IPS-NIHi7 (cell line): ENCODE measurements at regions not wholly inside any gene's neighbourhood (a gene's known extent, or its start where the extent isn't known, plus 50 kb on each side); places are given as distances from the start of the nearest gene placed in this dataset.

Experiments used
- DNase-seq: peaks from one replicate; pipeline ENCODE4 v3.0.0; 2012; ENCODE audit warnings: mixed read lengths; ENCODE audit errors: extremely low spot score

DNA sequence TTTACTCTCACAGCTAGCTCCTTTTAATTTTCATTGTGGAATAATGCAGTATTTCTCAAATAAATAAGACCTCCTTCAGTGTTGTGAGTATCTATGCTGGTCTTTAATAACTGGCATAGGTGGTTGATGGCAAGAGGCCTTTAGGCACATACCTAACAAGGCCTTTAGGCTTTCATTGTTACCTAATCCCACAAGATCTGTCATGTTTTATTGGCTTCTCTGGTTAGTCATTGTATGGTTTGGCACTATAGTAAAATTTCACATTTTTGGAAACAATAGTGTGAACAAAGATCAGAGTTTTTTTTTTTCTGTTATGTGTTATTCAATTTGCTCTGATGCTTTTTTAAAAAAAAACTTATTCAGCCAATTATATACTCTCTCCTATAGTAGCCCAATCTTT is 89.8 kb upstream of the NEUROD1 start:
- no peak for DNase-seq

DNA sequence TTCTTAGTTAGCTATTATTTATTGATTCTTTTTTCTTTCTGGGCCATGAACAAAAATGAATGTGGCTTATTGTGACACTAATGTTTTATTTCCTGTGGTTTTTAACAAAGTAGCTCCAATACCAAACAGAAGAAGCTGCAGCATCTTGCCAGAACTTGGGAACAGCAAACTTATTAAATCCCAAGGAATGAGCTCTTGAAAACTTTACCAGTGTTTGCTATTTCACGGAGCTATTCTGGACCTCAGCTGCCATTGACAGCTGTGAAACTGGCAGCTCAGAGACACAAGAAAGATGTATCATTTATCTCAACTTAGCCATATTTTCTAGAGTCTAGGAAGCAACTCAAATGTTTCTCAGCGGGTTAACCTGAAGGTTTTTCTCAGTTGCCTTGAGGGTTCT is 91.0 kb upstream of the NEUROD1 start:
- DNase-seq, result no peak

DNA sequence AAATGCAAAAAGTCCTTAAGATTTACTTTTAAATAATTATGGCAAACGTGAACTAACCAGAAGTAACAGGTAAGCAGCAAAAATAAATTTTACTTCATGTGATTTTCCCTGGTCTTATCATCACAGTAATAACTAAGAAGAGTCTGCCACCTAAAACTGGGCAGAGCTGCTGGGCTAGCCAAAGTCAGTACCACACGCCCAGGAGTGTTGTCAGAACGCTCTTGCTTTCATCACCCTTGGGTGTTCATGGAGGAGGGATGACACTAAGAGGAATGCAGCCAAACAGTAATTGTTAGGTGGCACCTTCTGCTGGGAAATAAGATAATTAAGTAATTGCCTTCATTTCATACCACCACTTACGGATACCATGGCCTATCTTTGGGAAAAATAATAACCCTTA is 92.0 kb upstream of the NEUROD1 start:
- no peak for DNase-seq

DNA sequence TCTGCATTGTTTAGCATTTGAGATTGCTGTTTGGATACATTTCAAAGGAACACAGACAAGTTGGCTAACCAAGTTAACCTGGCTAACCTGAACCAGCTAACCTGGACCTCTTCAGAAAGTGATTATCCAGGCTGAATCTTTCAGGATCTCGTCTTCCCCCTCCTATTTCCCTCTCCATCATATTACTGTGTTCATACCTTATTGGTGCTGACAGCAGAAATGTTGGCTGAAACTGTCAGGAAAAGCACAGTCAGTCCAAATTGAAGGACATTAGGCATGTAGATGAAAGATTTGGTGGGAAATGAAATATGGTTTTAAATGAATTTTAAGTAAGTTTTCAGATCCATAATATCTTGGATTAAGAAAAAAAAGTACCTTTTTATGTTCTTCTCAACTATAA is 92.5 kb upstream of the NEUROD1 start:
- DNase-seq, result no peak

DNA sequence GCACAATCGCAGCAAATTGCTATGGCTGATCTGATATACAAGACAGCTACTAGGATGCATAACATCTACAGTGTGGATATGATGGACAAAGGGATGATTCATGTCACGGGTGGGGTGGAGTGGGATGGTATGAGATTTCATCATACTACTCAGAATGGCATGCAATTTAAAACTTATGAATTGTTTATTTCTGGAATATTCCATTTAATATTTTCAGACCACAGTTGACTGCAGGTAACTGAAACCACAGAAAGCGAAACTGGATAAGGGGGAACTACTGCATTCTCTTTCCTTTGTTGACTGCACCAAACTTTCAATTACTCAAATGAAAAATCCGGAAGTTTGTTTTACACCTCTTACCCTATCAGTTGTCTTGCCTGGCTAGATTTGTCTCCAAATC is 94.4 kb upstream of the NEUROD1 start:
- DNase-seq, result no peak

DNA sequence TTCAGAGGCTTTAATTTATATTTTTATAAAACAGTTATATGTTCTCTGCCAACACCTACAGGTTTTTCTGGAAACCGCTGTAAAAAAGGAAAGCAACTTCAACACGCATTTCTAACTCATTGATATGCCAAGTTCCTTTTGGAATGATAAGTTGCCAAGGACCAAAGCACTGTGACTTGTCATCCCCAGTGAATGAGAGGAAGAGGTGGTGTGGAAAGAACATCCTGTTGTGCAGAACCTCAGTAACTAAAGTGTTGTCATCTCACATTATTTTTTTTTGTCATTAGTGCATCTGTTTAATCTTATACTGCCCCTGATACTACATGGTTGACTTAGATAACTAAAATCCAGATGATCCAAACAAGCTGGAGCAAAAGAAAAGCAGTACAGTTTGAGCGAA is 96.0 kb upstream of the NEUROD1 start:
- no peak for DNase-seq

DNA sequence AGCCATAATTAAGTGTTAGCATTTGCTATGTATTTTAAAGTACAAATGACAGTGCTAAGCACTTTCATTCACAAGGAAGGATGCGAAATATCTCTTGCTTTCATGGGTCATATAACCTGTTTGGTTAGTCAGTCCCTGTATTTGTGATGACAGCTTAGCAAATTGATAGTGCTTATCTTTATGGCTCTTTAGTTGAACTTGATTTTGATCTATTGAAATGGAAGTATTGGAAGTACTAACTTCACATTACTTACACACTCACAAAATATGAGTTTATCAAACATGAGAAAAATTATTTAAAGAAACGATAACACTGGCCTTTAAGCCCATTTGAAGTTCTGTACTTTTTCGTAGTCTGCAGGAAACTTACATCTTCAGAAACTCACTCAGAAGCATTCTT is 97.4 kb upstream of the NEUROD1 start:
- no peak for DNase-seq

DNA sequence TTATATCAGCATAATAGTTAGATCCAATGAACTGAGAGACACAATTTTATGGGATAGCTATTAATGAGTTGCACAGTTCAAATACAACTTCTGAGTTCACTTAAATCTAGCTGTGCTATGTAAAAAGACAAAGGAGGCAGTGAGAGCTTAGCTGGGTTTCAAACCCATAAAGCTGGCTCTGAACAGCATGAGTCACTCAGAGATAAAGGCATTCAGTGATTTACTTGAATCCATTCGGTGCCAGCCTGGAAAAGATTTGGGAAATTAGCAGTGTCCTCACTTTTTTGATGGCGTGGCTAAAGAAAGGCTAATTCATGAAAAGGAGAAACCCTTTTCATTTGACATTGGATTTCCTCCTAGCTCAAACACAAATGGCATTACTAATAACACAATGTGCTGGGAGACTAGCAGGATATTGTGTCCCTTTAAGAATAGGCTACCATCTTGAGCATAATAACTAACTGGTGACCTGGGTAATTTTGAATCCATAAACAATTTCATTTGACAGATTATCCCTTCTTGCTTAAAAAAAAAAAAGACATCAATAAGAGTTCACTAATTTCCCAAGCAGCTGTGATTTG is 98.4 kb upstream of the NEUROD1 start:
- DNase-seq, result no peak

DNA sequence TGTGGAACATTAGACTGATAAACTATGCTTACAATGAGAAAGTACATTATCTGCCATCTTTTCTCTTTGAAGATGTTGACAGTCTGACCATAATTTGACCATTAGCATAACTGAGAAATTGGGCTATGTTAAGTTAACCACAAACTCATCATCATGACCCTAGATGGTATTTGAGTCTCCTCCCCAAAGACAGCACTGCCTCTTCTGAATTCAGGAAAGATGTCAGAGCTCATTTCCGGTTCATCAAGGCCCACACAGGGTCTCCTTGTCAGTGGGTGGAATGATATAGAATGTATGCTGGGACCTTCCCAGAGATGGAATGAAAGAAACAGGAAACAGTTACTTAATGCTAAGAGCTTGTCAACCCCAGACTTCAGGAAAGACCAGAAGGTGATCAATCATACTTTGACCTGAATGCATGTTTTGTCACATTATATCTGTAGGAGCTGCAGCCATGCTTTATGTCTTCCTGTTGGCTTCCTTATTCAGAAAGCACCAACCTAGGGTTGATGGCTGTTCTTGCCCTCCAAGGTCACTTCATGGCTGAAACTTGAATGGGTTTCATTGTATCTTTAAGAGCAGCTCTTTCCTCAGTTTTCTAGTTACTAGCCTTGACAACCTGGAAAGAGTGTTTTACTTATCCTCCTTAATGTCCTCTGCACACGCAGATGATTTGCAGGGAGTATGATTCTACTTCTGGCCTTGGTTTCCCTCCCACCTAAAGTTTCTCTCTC is 99.1 kb upstream of the NEUROD1 start:
- no peak for DNase-seq

DNA sequence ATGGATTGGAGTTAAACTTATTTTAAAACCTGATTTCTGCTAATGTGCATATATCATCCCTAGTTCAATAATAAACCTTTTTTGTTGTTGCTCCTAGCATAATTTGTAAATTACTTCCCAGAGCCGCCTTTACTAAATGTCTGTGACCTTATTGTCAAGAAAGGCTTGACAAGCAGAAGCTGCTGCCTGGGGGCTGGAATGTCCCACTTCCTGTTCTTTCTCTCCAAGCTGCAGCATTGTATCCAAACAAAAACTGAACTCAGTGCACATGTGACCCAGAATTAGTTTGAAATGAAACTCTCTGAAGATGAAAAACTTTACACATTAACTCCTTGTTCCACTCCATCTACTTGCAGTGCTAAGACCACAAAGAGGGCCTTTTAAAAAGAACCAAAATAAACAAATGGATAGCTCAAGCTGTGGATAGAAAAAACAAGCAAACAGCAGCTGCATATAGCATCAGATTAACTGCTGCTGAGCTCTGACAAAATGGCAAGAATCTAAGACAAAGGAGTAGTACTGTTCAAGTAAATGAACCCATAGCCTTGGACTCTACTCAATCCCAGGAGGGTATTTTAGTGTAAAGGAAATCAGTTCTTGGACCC is 99.8 kb upstream of the NEUROD1 start:
- DNase-seq, result no peak

DNA sequence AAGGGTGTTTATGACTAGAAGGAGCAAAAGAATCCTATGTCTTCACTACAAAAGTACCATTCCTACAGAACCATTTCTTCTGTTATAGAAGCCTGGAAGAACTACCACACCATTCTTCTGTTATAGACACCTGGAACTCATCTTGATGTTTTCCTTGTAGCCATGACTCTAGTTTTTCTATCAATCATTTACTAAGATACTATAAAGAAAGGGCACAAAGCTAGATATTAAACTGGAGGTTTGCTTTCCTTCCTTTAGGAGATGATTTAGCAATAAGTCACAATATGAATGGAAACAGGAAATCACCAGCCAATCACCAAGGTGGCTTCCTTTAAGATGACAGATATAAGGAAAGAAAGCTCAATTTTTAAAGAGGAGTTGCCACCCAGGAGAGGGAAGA is 100.3 kb upstream of the NEUROD1 start:
- DNase-seq, result no peak

DNA sequence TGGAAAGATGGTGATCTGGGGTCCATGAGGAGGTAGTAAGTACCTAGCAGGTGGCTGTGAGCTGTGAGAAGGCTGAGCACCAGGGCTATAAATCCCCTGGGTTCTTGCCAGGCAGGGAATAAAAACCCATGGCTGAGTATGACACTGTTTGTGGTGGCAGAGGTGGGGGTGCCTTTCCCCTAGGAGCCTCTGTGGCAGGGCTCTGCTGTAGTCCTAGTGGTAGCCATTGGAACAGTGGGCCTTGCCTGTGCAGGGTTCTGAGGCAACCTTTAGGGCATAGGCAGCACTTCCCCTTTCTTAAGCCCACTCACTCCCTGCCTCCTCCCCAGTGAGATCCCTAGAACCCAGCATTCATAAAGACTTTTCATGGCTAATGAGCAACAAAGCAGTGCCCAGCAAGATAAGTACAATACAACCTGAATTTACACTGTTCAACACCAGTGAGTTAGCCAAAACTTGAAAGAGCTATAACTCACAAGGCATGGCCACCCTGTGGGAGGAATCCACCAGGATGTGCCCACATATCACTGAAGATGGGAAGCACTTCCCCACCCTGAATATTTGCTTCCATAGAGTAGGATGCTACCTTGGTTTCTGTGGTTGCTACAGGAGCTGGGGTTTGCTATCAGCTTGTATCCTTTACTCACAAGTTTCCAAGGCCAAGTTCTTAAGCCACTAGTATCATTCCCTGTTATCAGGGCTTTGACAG is 100.9 kb upstream of the NEUROD1 start:
- no peak for DNase-seq

DNA sequence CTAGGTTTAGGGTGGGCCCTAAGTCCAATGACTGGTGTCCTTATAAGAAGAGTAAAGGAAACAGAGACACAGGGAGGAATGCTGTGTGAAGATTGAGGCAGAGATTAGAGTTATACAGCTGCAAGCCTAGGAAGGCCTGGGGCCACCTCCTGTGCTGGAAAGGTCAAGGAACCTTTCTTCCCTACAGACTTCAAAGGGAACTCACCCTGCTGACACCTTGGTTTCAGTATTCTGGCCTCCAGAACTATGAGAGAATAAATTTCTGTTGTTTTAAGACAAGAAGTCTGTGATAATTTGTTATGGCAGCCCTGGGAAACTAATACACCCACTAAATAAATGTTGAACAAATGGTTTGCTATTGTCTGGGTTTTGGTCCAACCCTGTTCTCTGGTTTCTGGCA is 102.3 kb upstream of the NEUROD1 start:
- DNase-seq, result no peak

DNA sequence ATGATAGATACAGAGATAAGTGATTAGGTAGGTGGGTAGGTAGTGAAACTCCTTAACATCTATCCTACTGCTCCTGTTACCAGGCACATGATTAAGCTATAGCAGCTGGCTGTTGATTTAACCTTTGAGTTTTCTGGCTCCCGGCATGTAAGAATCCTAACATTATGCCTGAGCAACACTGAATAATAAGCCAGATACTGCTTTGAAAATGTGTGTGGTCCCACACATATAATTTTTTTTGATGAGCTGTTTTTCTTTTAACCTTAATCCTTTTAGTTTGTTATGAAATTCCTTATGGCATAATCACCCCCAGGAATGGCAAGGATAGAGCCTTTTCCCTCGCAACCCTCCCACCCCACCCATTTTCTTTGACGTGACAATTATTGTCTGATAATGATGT is 104.2 kb upstream of the NEUROD1 start:
- DNase-seq, result no peak

DNA sequence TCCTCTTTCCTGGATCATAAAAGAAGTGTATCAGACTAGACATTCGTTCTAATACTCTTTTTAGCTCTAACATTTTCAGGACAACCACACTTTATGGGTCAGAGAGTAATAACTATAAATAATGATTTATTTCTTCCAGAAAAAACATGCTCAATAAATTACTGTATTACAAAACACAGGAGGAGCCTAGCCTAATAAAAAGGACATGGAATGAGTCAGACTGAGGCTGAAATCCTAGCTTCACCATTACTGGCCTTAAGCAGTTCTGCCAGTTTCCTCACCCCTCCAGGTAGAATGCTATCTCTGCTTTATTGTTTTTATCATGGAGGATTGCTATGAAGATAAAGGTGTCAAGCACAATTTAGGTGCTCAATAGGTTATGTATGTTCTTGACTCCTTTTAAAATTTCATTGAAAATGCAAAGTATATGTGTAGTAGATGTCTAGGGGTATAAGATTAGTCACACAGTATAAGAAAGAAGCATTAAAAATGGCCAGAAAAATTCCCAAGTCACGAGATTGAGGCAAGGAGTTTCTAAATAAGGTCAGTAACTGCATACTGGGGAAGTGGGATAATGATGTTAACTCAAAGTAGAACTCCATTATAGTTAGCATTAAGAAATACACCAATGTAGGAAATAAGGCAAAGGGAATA is 105.5 kb upstream of the NEUROD1 start:
- no peak for DNase-seq

DNA sequence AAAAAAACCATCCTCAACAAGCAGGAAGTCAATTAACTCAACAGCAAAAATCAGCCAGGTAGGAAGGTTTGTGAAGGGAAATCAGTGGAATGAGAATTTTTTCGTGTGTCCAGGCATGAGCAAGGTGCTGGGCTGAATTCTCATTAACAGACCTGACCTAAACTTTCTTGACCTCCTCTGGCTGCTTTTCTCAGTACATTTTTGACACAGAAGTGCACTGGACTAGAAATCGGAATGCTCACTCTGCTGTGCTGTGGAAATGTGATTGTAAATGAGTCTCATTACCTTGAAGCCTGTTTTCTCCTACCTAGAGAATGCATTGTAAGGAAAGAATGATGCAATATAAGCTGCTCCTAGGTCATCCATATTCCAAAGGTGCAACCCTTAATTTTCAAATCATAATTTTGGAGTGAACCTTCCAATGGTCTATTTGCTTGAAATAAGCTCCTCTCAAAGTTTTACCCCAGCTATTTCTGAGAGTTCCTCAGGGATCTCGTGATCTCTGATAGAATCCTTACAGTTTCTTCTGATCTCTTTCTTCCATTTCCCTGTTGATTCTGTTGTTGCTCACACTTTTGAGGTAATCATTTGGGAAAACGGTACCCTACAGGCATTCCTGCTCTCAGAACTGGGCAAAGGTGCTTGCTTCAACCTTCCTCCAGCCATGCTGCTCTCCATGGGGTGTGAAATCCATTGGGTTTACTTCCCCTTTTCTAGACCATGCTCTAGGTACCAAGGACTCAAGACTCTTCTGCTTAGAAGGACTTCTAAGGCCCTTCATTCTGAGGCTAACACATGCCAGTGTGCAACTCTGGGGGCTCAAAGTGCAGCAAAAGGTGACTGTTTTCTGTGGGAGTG is 104.9 kb upstream of the ITPRID2 start:
- no peak for DNase-seq

DNA sequence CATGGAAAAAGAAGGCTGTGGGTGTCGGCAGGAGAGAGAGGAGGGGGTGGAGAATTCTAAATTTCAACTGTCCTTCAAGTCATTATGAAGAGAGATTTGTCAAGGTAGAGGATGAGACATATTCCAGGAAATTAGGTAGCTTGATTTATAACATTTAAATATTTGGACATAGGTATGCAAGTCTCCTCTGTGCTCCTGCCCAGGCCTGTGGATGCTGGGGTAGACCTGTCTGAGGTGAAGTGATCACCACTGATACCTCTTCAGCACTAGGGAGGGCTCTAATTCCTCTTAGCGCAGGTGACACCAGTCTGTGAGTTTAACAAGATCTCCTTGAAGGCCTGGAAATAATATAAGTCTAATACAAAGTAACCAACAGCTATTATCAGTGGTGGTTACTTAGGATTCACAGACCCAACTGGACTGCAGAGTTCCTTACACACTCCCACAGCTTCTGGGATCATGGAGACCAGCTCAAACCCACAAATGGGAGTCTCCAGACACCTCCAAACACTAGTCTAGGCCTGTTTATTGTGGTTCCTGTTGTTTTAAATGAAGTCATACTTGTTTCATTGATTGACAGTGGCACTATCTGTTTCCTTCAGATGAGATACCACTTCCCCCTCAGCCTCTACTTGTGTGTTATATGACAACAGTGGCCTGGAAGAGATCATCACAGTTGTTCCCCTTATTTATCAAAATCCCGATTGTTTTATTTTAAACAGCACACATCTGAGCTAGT is 104.1 kb upstream of the ITPRID2 start:
- DNase-seq, result no peak

DNA sequence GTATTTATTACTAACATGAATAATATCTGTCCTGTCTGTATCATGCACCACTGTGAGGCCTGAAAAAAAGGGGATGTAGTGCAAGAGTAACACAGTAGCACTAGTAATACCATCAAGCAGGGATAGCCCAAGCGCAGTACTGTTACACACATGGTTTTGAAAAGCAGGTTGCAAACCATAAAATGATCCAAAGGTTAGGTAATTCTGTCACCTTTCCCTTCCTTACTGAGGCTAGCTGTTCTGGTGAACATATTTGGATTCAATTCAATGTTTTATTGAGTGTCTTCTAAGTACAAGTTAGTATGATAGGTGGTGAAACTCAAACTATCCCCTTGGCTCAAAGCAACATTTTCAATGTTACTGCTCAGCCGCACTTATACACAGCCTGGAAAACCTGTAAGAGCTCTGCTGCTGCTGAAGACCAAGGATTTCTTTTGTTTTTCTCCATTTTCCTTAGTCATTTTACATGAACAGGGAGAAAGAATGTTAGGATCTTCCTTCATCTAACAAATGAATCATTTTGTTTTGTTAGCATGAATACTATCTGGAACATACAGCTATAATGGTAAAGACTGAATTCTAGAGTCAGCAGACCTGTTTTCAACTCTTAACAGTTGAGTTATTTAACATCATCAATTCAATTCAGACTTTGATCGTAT is 102.5 kb upstream of the ITPRID2 start:
- DNase-seq, result no peak

DNA sequence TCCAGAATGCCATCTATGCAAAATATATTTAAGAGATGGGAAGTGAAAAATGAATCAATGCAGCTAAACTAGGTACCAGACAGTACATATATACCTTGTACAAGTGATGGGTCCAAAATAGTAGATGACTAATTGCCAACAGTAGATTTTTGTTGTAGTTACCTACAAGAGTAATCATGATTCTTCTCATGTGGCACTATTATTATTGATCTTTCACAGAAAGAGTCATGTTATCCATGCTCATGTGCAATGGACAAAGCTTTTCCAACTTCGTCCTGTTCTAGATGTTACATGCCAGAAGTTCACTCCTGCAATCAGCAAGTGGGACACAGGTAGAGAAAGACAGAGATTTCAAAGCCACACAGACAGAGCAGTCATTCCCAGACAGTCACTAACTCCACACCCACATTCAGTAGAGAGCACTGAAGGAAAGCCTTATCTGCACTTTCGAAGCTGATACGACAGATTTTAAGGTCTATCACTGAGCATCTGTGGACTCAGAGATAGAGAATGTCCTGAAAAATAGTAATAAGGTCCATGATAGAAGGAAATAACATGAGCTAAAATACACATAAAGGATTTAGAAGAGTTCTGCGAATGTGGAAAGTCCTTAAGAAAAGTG is 101.6 kb upstream of the ITPRID2 start:
- no peak for DNase-seq
